Endothelial cell of umbilical vein (primary cell): ENCODE measurements at regions not wholly inside any gene's neighbourhood (a gene's known extent, or its start where the extent isn't known, plus 50 kb on each side); places are given as distances from the start of the nearest gene placed in this dataset.

Experiments
- BruUV-seq: library from RNA; stranded (reverse); fragments of 400-500 nt; replicated peaks from 2 replicates; lab custom pipeline; 2021; lab: Mats Ljungman, UMichigan
- CTCF ChIA-PET: fragments of 300-600, 350-600 bp; sonication (Branson Sonifier 250); formaldehyde crosslinking; loops from one replicate; lab custom pipeline; 2021; ENCODE audit warnings: antibody characterized with exemption, inconsistent platforms; lab: Charles Lee
- POLR2A ChIA-PET: fragments of 300-600, 350-600 bp; sonication (Branson Sonifier 250); formaldehyde crosslinking; loops from one replicate; lab custom pipeline; 2021; ENCODE audit warnings: antibody characterized with exemption, inconsistent platforms; lab: Charles Lee
- DNase-seq: peaks from one replicate; pipeline ENCODE4 v3.0.0-alpha.2; 2011; ENCODE audit warnings: low read depth, low spot score
- FAIRE-seq: peaks from 2 replicates; lab custom pipeline; 2011; peaks lifted over from hg19 to GRCh38; lab: Jason Lieb, UNC
- H2AFZ ChIP-seq: 2 replicates; pipeline ENCODE4 v1.6.0; 2012; ENCODE audit warnings: low read depth, low read length, control low read depth, inconsistent platforms
- H3K27ac ChIP-seq: 2 replicates; pipeline ENCODE4 v1.5.1; 2011; ENCODE audit warnings: low read depth, mild to moderate bottlenecking, control low read depth, low read length, moderate library complexity; ENCODE audit not compliant: insufficient read depth
- H3K27me3 ChIP-seq, 2 experiments: 2 replicates each; pipeline versions ENCODE4 v1.6.0 to v1.6.1; 2011; ENCODE audit warnings: low read length in 2 of 2, mixed read lengths in 1 of 2; ENCODE audit not compliant: control insufficient read depth in 2 of 2, insufficient read depth in 2 of 2
- H3K36me3 ChIP-seq, 2 experiments: 2 replicates in 1 of 2; 3 replicates in 1 of 2; pipeline ENCODE4 v1.5.1; 2011; ENCODE audit warnings: low read length in 2 of 2, mild to moderate bottlenecking in 1 of 2, moderate library complexity in 1 of 2; ENCODE audit not compliant: control insufficient read depth in 2 of 2, insufficient read depth in 2 of 2; ENCODE audit errors: extremely low read depth in 1 of 2
- H3K4me1 ChIP-seq: 3 replicates; pipeline ENCODE4 v1.5.1; 2011; ENCODE audit warnings: mild to moderate bottlenecking, low read length; ENCODE audit not compliant: control insufficient read depth, insufficient read depth; ENCODE audit errors: extremely low read depth
- H3K4me2 ChIP-seq: 2 replicates; pipeline ENCODE4 v1.6.1; 2011; ENCODE audit warnings: low read length, control low read depth, mixed read lengths; ENCODE audit not compliant: insufficient read depth
- H3K4me3 ChIP-seq, 3 experiments: fragments of 200-600 bp in 1 of 3; sonication (generic), shearing (Covaris generic) in 1 of 3; replicated peaks in 1 of 3; 2 replicates each; pipeline ENCODE4 v1.5.1; 2011 to 2016; ENCODE audit warnings: control low read depth in 3 of 3, low read length in 3 of 3, mild to moderate bottlenecking in 2 of 3, inconsistent platforms in 1 of 3, low read depth in 1 of 3, moderate library complexity in 1 of 3; ENCODE audit not compliant: insufficient read depth in 1 of 3
- H3K79me2 ChIP-seq: 2 replicates; pipeline ENCODE4 v1.6.0; 2012; ENCODE audit warnings: low read length, inconsistent platforms; ENCODE audit not compliant: control insufficient read depth, insufficient read depth
- H3K9ac ChIP-seq: replicated peaks from 2 replicates; pipeline ENCODE3; 2011; ENCODE audit warnings: low read length, control low read depth; ENCODE audit not compliant: insufficient read depth; ENCODE audit errors: extremely low read depth
- H3K9me1 ChIP-seq: replicated peaks from 3 replicates; pipeline ENCODE4 v1.6.0; 2011; ENCODE audit warnings: mild to moderate bottlenecking, low read length; ENCODE audit not compliant: control insufficient read depth, insufficient read depth; ENCODE audit errors: extremely low read depth
- H3K9me3 ChIP-seq: replicated peaks from 2 replicates; pipeline ENCODE4 v1.5.1; 2012; ENCODE audit warnings: low read length, inconsistent platforms; ENCODE audit not compliant: control insufficient read depth, insufficient read depth
- H4K20me1 ChIP-seq: replicated peaks from 2 replicates; pipeline ENCODE3; 2011; ENCODE audit warnings: mild to moderate bottlenecking, low read length; ENCODE audit not compliant: control insufficient read depth, insufficient read depth; ENCODE audit errors: extremely low read depth
- CTCF ChIP-seq, 2 donors: IDR thresholded peaks; 1 replicate in 1 of 2; 2 replicates in 1 of 2; pipeline ENCODE4 v1.5.1; 2011; ENCODE audit warnings: low read length in 2 of 2, mild to moderate bottlenecking in 2 of 2, moderate library complexity in 2 of 2, control low read depth in 1 of 2, inconsistent platforms in 1 of 2, low read depth in 1 of 2; ENCODE audit not compliant: insufficient read depth in 1 of 2; ENCODE audit errors: extremely low read depth in 1 of 2
- EZH2 ChIP-seq: IDR thresholded peaks from 2 replicates; pipeline ENCODE4 v1.6.1; 2012; ENCODE audit warnings: borderline replicate concordance, low read depth, mild to moderate bottlenecking, moderate library complexity, low read length, inconsistent platforms; ENCODE audit not compliant: severe bottlenecking
- MYC ChIP-seq: IDR thresholded peaks from one replicate; pipeline ENCODE4 v1.6.1; 2011; ENCODE audit warnings: mild to moderate bottlenecking, low read depth, low read length
- POLR2A ChIP-seq: IDR thresholded peaks from 2 replicates; pipeline ENCODE4 v1.6.1; 2012; ENCODE audit warnings: low read depth, mild to moderate bottlenecking, control low read depth, low read length
- dilution Hi-C: fragments of 300-500 bp; cut with MboI; formaldehyde crosslinking; loops from one replicate; pipeline ENCODE4 v1.15.0; 2019; ENCODE audit warnings: low sequenced_read_pairs; ENCODE audit not compliant: extremely low pct_ligation_motif_present
- intact Hi-C: fragments of 100-400 bp; cut with micrococcal nuclease; formaldehyde crosslinking; loops from one replicate; pipeline ENCODE4 v1.10.0; 2022

GRCh38 chr5:88606173-88606572 lies 276.8 kb downstream of the MEF2C start:
- Histone ChIP-seq H2AFZ (no peak overlapping the region), H3K9me3 (no peaks in the 10 kb centered on the region), H3K9me1 (no peaks in the 10 kb centered on the region), H3K4me3 (no peak overlapping the region), H3K27me3 (no peaks in the 10 kb centered on the region), H3K9ac (no peak overlapping the region), H3K36me3 (no peaks in the 10 kb centered on the region), H3K4me2 (no peak overlapping the region), H3K4me1 (no peaks in the 10 kb centered on the region), H3K27ac (no peak overlapping the region), H3K79me2 (no peaks in the 10 kb centered on the region), H4K20me1 (no peaks in the 10 kb centered on the region)
- DNase-seq (no peak), FAIRE-seq (no peak)
- no peak for TF ChIP-seq CTCF (IDR thresholded peaks at IDR 0.05; ENCODE audit: extremely low read depth in 1 of 2, insufficient read depth in 1 of 2, low read depth in 1 of 2, low read length in 2 of 2)
- no peak for TF ChIP-seq EZH2
- TF ChIP-seq POLR2A: no peak
- intact Hi-C loops (no loop called here), dilution Hi-C loops (no loop called here)
- CTCF ChIA-PET: no interaction called here
- no TSS peak for BruUV-seq
- POLR2A ChIA-PET: no interaction called here

GRCh38 chr5:88602584-88602983 lies 280.4 kb downstream of the MEF2C start:
- Histone ChIP-seq H2AFZ (no peak overlapping the region), H3K4me3 (no peak overlapping the region), H4K20me1 (no peaks in the 10 kb centered on the region), H3K27ac (no peak overlapping the region), H3K9me3 (no peaks in the 10 kb centered on the region), H3K4me1 (no peaks in the 10 kb centered on the region), H3K9ac (no peak overlapping the region), H3K9me1 (no peaks in the 10 kb centered on the region), H3K4me2 (no peak overlapping the region), H3K36me3 (no peaks in the 10 kb centered on the region), H3K27me3 (no peaks in the 10 kb centered on the region), H3K79me2 (no peaks in the 10 kb centered on the region)
- POLR2A ChIA-PET: no interaction called here
- no peak for DNase-seq
- CTCF ChIA-PET: no interaction called here
- dilution Hi-C loops: no loop called here
- TF ChIP-seq CTCF (IDR thresholded peaks at IDR 0.05; ENCODE audit: extremely low read depth in 1 of 2, insufficient read depth in 1 of 2, low read depth in 1 of 2, low read length in 2 of 2) (peak in 1 of 2 donors; percentile 4), MYC (no peak)
- BruUV-seq: no TSS peak
- intact Hi-C loops: no loop called here
- FAIRE-seq: no peak
